ENCODE measurements at regions not wholly inside any gene's neighbourhood (a gene's known extent, or its start where the extent isn't known, plus 50 kb on each side); places are given as distances from the start of the nearest gene placed in this dataset.

- Histone ChIP-seq H4K91ac (ENCODE audit: insufficient read length, low read depth, low read length) (no peak overlapping the region), H3K23me2 (ENCODE audit: insufficient read length, low read depth, low read length, poor library complexity, severe bottlenecking) (no peaks in the 10 kb centered on the region), H3K4me1 (ENCODE audit: insufficient read depth, low read length) (no peaks in the 10 kb centered on the region), H3K18ac (ENCODE audit: insufficient read length, low read depth, low read length) (no peak overlapping the region), H2BK20ac (ENCODE audit: low read depth, low read length, poor library complexity, severe bottlenecking) (no peak overlapping the region), H4K8ac (replicated peaks; ENCODE audit: insufficient read length, low read depth, low read length) (no peak overlapping the region), H2BK12ac (ENCODE audit: insufficient read length, low read depth, low read length) (no peak overlapping the region), H2BK5ac (ENCODE audit: insufficient read length, low read length) (no peak overlapping the region), H3K27ac (ENCODE audit: insufficient read length, low read depth, low read length) (no peak overlapping the region), H4K5ac (ENCODE audit: insufficient read length, low read depth, low read length) (no peak overlapping the region), H3K4me2 (ENCODE audit: insufficient read depth, insufficient read length, low read length) (no peak overlapping the region), H3K27me3 (ENCODE audit: insufficient read depth, low read length) (no peaks in the 10 kb centered on the region), H3T11ph (ENCODE audit: low read length) (no peak overlapping the region), H3K9me3 (ENCODE audit: control insufficient read depth, low read depth, low read length) (no peaks in the 10 kb centered on the region), H3K9ac (ENCODE audit: extremely low read depth, insufficient read length, low read length) (no peak overlapping the region), H2AK5ac (ENCODE audit: insufficient read length, low read length) (no peak overlapping the region), H3K14ac (ENCODE audit: insufficient read depth, low read length) (no peak overlapping the region), H3K79me1 (ENCODE audit: insufficient read depth, low read depth, low read length, poor library complexity, severe bottlenecking) (no peaks in the 10 kb centered on the region), H2AFZ (ENCODE audit: low read length) (no peak overlapping the region), H4K20me1 (ENCODE audit: control insufficient read depth, insufficient read depth, insufficient read length) (no peaks in the 10 kb centered on the region), H3K56ac (ENCODE audit: insufficient read length, low read depth, low read length) (no peak overlapping the region), H2BK15ac (ENCODE audit: low read depth, low read length) (no peak overlapping the region), H3K23ac (ENCODE audit: insufficient read length, low read depth, low read length) (no peak overlapping the region), H3K79me2 (ENCODE audit: insufficient read depth, low read length) (no peaks in the 10 kb centered on the region), H2BK120ac (ENCODE audit: low read depth, low read length, poor library complexity, severe bottlenecking) (no peak overlapping the region), H3K4ac (ENCODE audit: low read depth, low read length) (no peak overlapping the region)
- H3K4me1 Mint-ChIP-seq: no peaks in the 10 kb centered on the region
- H3K36me3 Mint-ChIP-seq (ENCODE audit: insufficient read depth in 1 of 3, low read depth in 3 of 3): no peaks in the 10 kb centered on the region
- WGBS (ENCODE audit: extremely low coverage, insufficient read length, low lambda C conversion rate): no CpG with 5 or more reads among the region's 3 CpGs
- no peak overlapping the region for H3K4me3 Mint-ChIP-seq
- TF ChIP-seq CTCF (conservative IDR thresholded peaks at IDR 0.05): no peak
- peaks cover 9% of the 10 kb centered on the region; the same call in 1 of the 2 replicates for H3K27me3 Mint-ChIP-seq (ENCODE audit: low read depth)
- no peak for DNase-seq
- H3K9me3 Mint-ChIP-seq: no peaks in the 10 kb centered on the region
- H3K27ac Mint-ChIP-seq: no peak overlapping the region
These were observed 61.1 kb upstream of the GADD45A start for GRCh38 chr1:67623906-67624305.

All from H9 (cell line).